HG02885 (cell line): ENCODE measurements at regions not wholly inside any gene's neighbourhood (a gene's known extent, or its start where the extent isn't known, plus 50 kb on each side); places are given as distances from the start of the nearest gene placed in this dataset.
A peak's percentile ranks its signal among the peaks of the same experiment; 100 is the strongest.

ENCODE experiments used
- ATAC-seq: cut with Tn5 transposase; IDR thresholded peaks from one replicate; pipeline ENCODE4 v1.9.1; 2021; ENCODE audit warnings: mild to moderate bottlenecking; ENCODE audit not compliant: unreplicated experiment, poor library complexity

GRCh38 chr2:221336967-221337366, 235.1 kb downstream of the EPHA4 start:
- ATAC-seq = no peak

- ATAC-seq = no peak
Measured at GRCh38 chr2:221337957-221338685, 234.0 kb downstream of the EPHA4 start.

GRCh38 chr2:221342388-221342787, 229.7 kb downstream of the EPHA4 start:
- ATAC-seq = no peak

GRCh38 chr2:221343524-221343923, 228.6 kb downstream of the EPHA4 start:
- ATAC-seq = peak; percentile 59

GRCh38 chr2:221345516-221345915, 226.6 kb downstream of the EPHA4 start:
- ATAC-seq = no peak

GRCh38 chr2:221346411-221346810, 225.7 kb downstream of the EPHA4 start:
- no peak for ATAC-seq

GRCh38 chr2:221347471-221347870, 224.6 kb downstream of the EPHA4 start:
- no peak for ATAC-seq

- ATAC-seq = no peak
Measured at GRCh38 chr2:221350616-221351015, 221.5 kb downstream of the EPHA4 start.

- no peak for ATAC-seq
Measured at GRCh38 chr2:221353201-221353600, 218.9 kb downstream of the EPHA4 start.

- no peak for ATAC-seq
Measured at GRCh38 chr2:221360312-221360711, 211.8 kb downstream of the EPHA4 start.

GRCh38 chr2:221360742-221361141, 211.4 kb downstream of the EPHA4 start:
- ATAC-seq = no peak

GRCh38 chr2:221361633-221362032, 210.5 kb downstream of the EPHA4 start:
- no peak for ATAC-seq

GRCh38 chr2:221364672-221365071, 207.4 kb downstream of the EPHA4 start:
- no peak for ATAC-seq
